ENCODE measurements at regions not wholly inside any gene's neighbourhood (a gene's known extent, or its start where the extent isn't known, plus 50 kb on each side); places are given as distances from the start of the nearest gene placed in this dataset.
"Not testable (repeated sequence)": the region's sequence is repeated elsewhere in the genome, so short reads cannot be mapped to it uniquely, and the experiment has no call there.

- not testable (repeated sequence) for H3K4me3 ChIP-seq, H3K27ac ChIP-seq, H3K4me1 ChIP-seq, H3K36me3 ChIP-seq, ATAC-seq, H3K9me3 ChIP-seq
- no CpG with 5 or more reads among the region's 23 CpGs for WGBS, 2 donors (ENCODE audit: low coverage in 1 of 2)
- H3K27me3 ChIP-seq: peaks cover 14% of the 10 kb centered on the region
Observed at GRCh38 chr7:150033711-150034110, 159.9 kb downstream of the ATP6V0E2 start.

- H3K36me3 ChIP-seq, ATAC-seq, H3K4me3 ChIP-seq, H3K27ac ChIP-seq, H3K4me1 ChIP-seq, H3K9me3 ChIP-seq: not testable (repeated sequence)
- peaks cover 21% of the 10 kb centered on the region for H3K27me3 ChIP-seq
- WGBS, 2 donors (ENCODE audit: low coverage in 1 of 2): no CpG with 5 or more reads among the region's 21 CpGs
Observed at GRCh38 chr7:150035769-150036168, 162.0 kb downstream of the ATP6V0E2 start.

GRCh38 chr7:150039061-150039460, 165.3 kb downstream of the ATP6V0E2 start:
- WGBS, 2 donors (ENCODE audit: low coverage in 1 of 2): no CpG with 5 or more reads among the region's 16 CpGs
- not testable (repeated sequence) for ATAC-seq, H3K36me3 ChIP-seq, H3K4me1 ChIP-seq, H3K9me3 ChIP-seq, H3K27ac ChIP-seq, H3K4me3 ChIP-seq
- peaks cover 21% of the 10 kb centered on the region for H3K27me3 ChIP-seq

GRCh38 chr7:150042281-150042680, 168.5 kb downstream of the ATP6V0E2 start:
- not testable (repeated sequence) for H3K4me1 ChIP-seq, H3K9me3 ChIP-seq, H3K36me3 ChIP-seq, H3K27ac ChIP-seq, ATAC-seq, H3K4me3 ChIP-seq
- 70% methylated on average over 2 of the region's 20 CpGs; no CpG with 5 or more reads in 1 of the 2 donors for WGBS, 2 donors (ENCODE audit: low coverage in 1 of 2)
- peaks cover 15% of the 10 kb centered on the region for H3K27me3 ChIP-seq

GRCh38 chr7:150044771-150045170, 171.0 kb downstream of the ATP6V0E2 start:
- not testable (repeated sequence) for H3K27ac ChIP-seq, H3K36me3 ChIP-seq, H3K9me3 ChIP-seq, ATAC-seq, H3K4me3 ChIP-seq
- 3 to 16% methylated on average over 6 of the region's 7 CpGs for WGBS, 2 donors (ENCODE audit: low coverage in 1 of 2)
- H3K4me1 ChIP-seq: peaks cover 0 to 25% (median 8%) of the 10 kb centered on the region in 3 donors
- peaks cover 17% of the 10 kb centered on the region for H3K27me3 ChIP-seq

GRCh38 chr7:150045596-150045995, 171.8 kb downstream of the ATP6V0E2 start:
- not testable (repeated sequence) for H3K27ac ChIP-seq, H3K9me3 ChIP-seq, ATAC-seq, H3K36me3 ChIP-seq, H3K4me3 ChIP-seq
- Histone ChIP-seq H3K27me3 (peaks cover 17% of the 10 kb centered on the region), H3K4me1 (peaks cover 0 to 25% (median 8%) of the 10 kb centered on the region in 3 donors)
- WGBS, 2 donors (ENCODE audit: low coverage in 1 of 2): 11 to 14% methylated on average over 1 of the region's 2 CpGs
- peak in 1 of 4 experiments; percentile 40 for TF ChIP-seq CTCF (IDR thresholded peaks at IDR 0.05)

GRCh38 chr7:150046290-150047194, 172.8 kb downstream of the ATP6V0E2 start:
- Histone ChIP-seq H3K4me3 (peak overlapping the region in 1 of 2 donors; percentile 60), H3K27me3 (peaks cover 17% of the 10 kb centered on the region), H3K4me1 (peaks cover 0 to 25% (median 8%) of the 10 kb centered on the region in 3 donors), H3K27ac (peak overlapping the region in 3 of 4 donors; percentile 43 to 82 (median 79))
- not testable (repeated sequence) for H3K36me3 ChIP-seq, H3K9me3 ChIP-seq, ATAC-seq
- WGBS, 2 donors (ENCODE audit: low coverage in 1 of 2): no CpG with 5 or more reads among the region's 17 CpGs

GRCh38 chr7:150047329-150047728, 173.6 kb downstream of the ATP6V0E2 start:
- ATAC-seq: peak; percentile 31
- Histone ChIP-seq H3K4me1 (peaks cover 0 to 25% (median 8%) of the 10 kb centered on the region in 3 donors), H3K27me3 (peaks cover 17% of the 10 kb centered on the region), H3K4me3 (peak overlapping the region; percentile 19 to 60), H3K27ac (peak overlapping the region in 3 of 4 donors; percentile 57 to 82 (median 79))
- not testable (repeated sequence) for H3K9me3 ChIP-seq, H3K36me3 ChIP-seq
- 0% methylated on average over 1 of the region's 57 CpGs; no CpG with 5 or more reads in 1 of the 2 donors for WGBS, 2 donors (ENCODE audit: low coverage in 1 of 2)

- Histone ChIP-seq H3K4me3 (peak overlapping the region; percentile 11 to 60), H3K27me3 (peaks cover 17% of the 10 kb centered on the region), H3K27ac (peak overlapping the region in 3 of 4 donors; percentile 57 to 82 (median 79)), H3K4me1 (peaks cover 0 to 25% (median 8%) of the 10 kb centered on the region in 3 donors)
- 0 to 1% methylated on average over 15 to 16 of the region's 31 CpGs for WGBS, 2 donors (ENCODE audit: low coverage in 1 of 2)
- H3K36me3 ChIP-seq, ATAC-seq, H3K9me3 ChIP-seq: not testable (repeated sequence)
Observed at GRCh38 chr7:150047772-150048171, 174.0 kb downstream of the ATP6V0E2 start.

- H3K27ac ChIP-seq: peak overlapping the region in 3 of 4 donors; percentile 62 to 82 (median 79)
- 0% methylated on average over 7 of the region's 79 CpGs; no CpG with 5 or more reads in 1 of the 2 donors for WGBS, 2 donors (ENCODE audit: low coverage in 1 of 2)
- ATAC-seq: not testable (repeated sequence)
Observed at GRCh38 chr7:150048244-150049011, 174.7 kb downstream of the ATP6V0E2 start.

More at GRCh38 chr7:150048244-150049011, 174.7 kb downstream of the ATP6V0E2 start:
- H3K36me3 ChIP-seq, H3K9me3 ChIP-seq: not testable (repeated sequence)
- peaks cover 0 to 25% (median 8%) of the 10 kb centered on the region in 3 donors for H3K4me1 ChIP-seq
- peaks cover 17% of the 10 kb centered on the region for H3K27me3 ChIP-seq
- peak overlapping the region; percentile 21 to 60 for H3K4me3 ChIP-seq
